ENCODE measurements at regions not wholly inside any gene's neighbourhood (a gene's known extent, or its start where the extent isn't known, plus 50 kb on each side); places are given as distances from the start of the nearest gene placed in this dataset.
A peak's percentile ranks its signal among the peaks of the same experiment; 100 is the strongest.

DNA sequence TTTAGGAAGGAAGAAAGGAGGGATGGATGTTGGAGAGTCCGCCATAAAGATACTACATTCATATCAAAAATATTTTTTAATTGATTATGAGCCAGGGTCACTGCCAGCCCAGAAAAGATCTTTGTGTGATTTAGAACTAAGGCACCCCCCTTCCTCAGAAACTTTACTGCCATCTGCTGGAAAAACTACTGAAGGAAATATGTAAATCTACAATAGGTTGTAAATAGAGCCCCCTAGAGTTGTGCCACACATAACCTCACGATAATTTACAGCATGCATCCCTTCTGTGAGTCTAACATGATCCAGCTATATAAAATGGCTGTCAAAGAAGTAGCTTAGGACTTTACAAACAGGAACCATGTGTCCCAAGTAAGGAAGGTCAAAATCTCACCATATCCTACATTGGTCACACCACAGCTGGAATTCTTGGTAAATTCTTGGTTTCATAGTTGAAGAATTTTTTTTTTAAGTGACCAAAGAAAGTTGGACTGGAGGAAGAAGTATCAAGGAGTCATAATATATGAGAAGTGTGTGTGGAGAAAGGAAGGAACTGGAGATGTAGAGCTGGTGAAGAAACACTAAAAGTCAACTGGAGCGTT, 152.5 kb downstream of the CYP26B1 start:
- DNase-seq (ENCODE audit: low read depth), result no peak
- TF ChIP-seq CTCF (conservative IDR thresholded peaks at IDR 0.05; ENCODE audit: low read depth, low read length), result peak; percentile 28
- H3K4me3 ChIP-seq (ENCODE audit: low read length), result no peak overlapping the region

DNA sequence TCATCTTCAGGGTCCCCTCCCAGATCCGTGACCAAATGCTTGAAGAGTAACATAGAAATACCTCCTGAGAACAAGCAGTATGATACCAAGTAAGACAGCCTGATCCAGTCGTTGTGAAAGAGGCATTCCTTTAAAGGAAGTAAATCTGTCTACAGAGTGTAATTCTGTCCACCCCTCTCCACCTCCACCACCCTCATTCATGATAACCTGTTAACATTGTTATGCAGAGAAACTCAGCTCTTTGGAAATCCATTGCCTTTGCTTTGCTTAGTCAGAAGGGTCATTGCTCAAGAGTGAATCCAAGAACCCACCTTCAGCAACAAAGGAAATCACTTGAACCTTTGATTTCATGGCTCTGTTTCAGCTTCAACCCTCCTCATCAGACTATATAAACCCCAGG, 155.6 kb downstream of the CYP26B1 start:
- no peak for DNase-seq (ENCODE audit: low read depth)
- TF ChIP-seq CTCF (conservative IDR thresholded peaks at IDR 0.05; ENCODE audit: low read depth, low read length), result no peak
- no peak overlapping the region for H3K4me3 ChIP-seq (ENCODE audit: low read length)

DNA sequence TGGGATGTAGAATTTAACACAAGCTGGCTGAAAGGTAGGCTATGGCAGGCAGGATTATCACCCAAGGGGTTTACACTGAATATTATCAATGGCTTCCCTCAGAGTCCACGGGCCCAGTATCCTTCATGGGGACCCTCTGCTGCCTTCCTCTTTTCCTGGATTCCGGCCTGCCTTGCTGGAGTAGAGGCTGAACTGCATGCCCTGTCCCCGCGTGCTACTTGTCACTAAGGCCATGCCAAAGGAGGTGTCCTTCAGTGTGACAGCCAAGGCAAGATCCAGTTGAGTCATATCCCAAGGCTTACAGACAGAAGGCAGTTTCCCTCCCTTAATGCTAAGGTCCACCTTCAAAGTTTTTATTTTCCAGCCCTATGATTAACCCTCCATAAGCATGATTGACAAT, 156.3 kb downstream of the CYP26B1 start:
- TF ChIP-seq CTCF (conservative IDR thresholded peaks at IDR 0.05; ENCODE audit: low read depth, low read length), result no peak
- no peak for DNase-seq (ENCODE audit: low read depth)
- H3K4me3 ChIP-seq (ENCODE audit: low read length), result no peak overlapping the region

GRCh38 chr2:71990826-71991225, 156.8 kb downstream of the CYP26B1 start:
- DNase-seq (ENCODE audit: low read depth), result no peak
- no peak overlapping the region for H3K4me3 ChIP-seq (ENCODE audit: low read length)
- TF ChIP-seq CTCF (conservative IDR thresholded peaks at IDR 0.05; ENCODE audit: low read depth, low read length), result no peak

DNA sequence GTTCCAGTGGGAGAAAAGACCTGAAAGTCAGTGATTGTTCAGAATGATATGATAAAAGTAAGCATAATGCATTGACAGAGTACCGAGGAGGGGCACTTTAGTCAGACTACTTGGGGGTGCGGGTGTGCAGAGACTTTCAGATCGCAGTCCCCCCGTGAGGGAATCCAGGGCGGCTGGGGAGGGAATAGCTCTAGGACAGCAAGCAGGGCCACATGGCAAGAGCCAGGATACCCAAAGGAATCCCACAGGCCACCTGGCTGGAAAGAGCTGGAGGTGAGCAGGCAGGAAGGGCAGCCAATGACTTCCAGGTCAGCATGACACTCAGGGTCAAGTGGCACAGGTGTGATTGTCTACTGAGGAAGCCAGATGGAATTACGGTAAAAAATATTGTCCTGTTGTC, 157.5 kb downstream of the CYP26B1 start:
- DNase-seq (ENCODE audit: low read depth), result no peak
- no peak for TF ChIP-seq CTCF (conservative IDR thresholded peaks at IDR 0.05; ENCODE audit: low read depth, low read length)
- no peak overlapping the region for H3K4me3 ChIP-seq (ENCODE audit: low read length)

DNA sequence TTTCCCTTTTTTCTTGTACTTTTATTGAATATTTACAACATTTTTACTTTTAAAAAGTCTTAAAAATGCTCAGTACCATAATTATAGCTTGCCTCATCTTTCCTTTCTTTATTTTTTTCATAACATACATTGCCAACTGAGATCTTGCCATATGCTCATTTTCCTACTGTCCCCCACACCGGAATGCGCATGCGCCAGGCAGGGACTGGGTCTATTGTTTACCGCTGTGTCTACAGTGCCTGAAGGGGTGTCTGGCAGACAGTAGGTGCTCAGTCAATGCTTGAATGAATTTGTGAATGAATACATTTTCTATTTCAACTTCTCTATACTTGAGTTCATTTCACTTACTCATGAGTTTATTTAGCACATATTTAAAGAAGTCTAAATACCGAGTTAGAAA, 158.0 kb downstream of the CYP26B1 start:
- no peak for TF ChIP-seq CTCF (conservative IDR thresholded peaks at IDR 0.05; ENCODE audit: low read depth, low read length)
- no peak for DNase-seq (ENCODE audit: low read depth)
- H3K4me3 ChIP-seq (ENCODE audit: low read length), result no peak overlapping the region

GRCh38 chr2:71988170-71988569, 159.5 kb downstream of the CYP26B1 start:
- no peak for DNase-seq (ENCODE audit: low read depth)
- no peak for TF ChIP-seq CTCF (conservative IDR thresholded peaks at IDR 0.05; ENCODE audit: low read depth, low read length)
- no peak overlapping the region for H3K4me3 ChIP-seq (ENCODE audit: low read length)

All from retinal pigment epithelial cell (primary cell).